ENCODE measurements at regions not wholly inside any gene's neighbourhood (a gene's known extent, or its start where the extent isn't known, plus 50 kb on each side); places are given as distances from the start of the nearest gene placed in this dataset.

DNA sequence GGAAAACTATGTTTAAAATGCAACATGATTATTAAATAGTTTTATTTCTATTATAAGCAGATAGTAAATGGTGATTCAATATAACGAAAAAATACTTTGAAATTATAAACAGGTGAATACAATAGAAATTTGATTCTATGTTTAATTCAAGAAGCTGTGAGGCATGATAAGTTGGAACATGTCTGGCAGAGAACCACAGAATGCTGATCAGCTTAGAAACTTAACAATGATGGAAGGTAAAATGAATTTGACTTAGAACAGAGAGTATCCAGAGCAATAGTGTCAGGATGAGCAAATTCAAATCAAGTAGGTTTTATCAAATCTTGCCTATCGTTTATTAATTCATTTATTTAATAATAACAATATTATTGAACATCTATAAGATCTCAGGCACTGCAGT, 83.4 kb upstream of the ADGRL4 start:
- no peak for TF ChIP-seq CTCF (IDR thresholded peaks at IDR 0.05)
- no peak for TF ChIP-seq ZFX (IDR thresholded peaks at IDR 0.05; ENCODE audit: borderline replicate concordance)
